ENCODE measurements at regions not wholly inside any gene's neighbourhood (a gene's known extent, or its start where the extent isn't known, plus 50 kb on each side); places are given as distances from the start of the nearest gene placed in this dataset.

- TF ChIP-seq POLR2A (IDR thresholded peaks at IDR 0.05) = no peak
- TF ChIP-seq, protein P1, sequence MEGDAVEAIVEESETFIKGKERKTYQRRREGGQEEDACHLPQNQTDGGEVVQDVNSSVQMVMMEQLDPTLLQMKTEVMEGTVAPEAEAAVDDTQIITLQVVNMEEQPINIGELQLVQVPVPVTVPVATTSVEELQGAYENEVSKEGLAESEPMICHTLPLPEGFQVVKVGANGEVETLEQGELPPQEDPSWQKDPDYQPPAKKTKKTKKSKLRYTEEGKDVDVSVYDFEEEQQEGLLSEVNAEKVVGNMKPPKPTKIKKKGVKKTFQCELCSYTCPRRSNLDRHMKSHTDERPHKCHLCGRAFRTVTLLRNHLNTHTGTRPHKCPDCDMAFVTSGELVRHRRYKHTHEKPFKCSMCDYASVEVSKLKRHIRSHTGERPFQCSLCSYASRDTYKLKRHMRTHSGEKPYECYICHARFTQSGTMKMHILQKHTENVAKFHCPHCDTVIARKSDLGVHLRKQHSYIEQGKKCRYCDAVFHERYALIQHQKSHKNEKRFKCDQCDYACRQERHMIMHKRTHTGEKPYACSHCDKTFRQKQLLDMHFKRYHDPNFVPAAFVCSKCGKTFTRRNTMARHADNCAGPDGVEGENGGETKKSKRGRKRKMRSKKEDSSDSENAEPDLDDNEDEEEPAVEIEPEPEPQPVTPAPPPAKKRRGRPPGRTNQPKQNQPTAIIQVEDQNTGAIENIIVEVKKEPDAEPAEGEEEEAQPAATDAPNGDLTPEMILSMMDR (IDR thresholded peaks at IDR 0.05) = no peak
- no peak for TF ChIP-seq POLR2AphosphoS5 (IDR thresholded peaks at IDR 0.05)
Measured at GRCh38 chr12:73906757-73907156, 630.9 kb upstream of the ATXN7L3B start.
